ENCODE measurements at regions not wholly inside any gene's neighbourhood (a gene's known extent, or its start where the extent isn't known, plus 50 kb on each side); places are given as distances from the start of the nearest gene placed in this dataset.

DNA sequence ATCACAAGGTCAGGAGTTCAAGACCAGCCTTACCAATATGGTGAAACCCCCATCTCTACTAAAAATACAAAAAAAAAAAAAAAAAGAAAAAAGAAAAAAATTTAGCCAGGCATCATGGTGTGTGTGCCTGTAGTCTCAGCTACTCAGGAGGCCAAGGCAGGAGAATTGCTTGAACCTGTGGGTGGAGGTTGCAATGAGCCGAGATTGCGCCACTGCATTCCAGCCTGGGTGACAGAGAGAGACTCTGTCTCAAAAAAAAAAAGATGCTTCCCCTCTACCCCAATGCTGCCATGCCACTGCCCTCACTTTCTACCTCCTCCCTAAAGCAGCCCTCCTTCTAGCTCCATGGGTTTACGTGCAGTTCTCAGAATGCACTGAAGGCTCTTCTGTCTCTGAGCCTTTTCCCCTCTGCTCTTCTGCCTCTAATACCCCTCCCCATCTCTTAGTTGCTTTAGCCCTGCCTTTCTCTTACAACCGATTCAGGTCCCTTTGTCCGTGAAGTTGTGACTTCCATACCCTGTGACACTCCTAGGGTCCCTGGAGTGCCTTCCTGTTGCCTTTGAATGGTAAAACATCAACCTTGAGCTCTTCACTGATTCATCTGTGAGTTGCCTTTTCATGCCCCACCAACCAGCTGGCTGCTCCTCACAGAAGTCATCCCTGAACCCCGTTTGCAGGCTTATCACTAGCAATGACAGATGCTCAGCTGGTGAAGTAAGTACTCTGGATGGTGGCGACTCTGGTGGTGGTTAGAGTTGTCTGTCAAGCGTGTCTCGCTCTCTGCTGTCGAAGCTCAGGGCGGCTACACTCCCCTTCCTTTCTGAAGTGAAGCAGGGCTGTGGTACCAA lies 234.9 kb downstream of the RHOU start:
- TF ChIP-seq POLR2A (IDR thresholded peaks at IDR 0.05): no peak
- TF ChIP-seq, protein P1, sequence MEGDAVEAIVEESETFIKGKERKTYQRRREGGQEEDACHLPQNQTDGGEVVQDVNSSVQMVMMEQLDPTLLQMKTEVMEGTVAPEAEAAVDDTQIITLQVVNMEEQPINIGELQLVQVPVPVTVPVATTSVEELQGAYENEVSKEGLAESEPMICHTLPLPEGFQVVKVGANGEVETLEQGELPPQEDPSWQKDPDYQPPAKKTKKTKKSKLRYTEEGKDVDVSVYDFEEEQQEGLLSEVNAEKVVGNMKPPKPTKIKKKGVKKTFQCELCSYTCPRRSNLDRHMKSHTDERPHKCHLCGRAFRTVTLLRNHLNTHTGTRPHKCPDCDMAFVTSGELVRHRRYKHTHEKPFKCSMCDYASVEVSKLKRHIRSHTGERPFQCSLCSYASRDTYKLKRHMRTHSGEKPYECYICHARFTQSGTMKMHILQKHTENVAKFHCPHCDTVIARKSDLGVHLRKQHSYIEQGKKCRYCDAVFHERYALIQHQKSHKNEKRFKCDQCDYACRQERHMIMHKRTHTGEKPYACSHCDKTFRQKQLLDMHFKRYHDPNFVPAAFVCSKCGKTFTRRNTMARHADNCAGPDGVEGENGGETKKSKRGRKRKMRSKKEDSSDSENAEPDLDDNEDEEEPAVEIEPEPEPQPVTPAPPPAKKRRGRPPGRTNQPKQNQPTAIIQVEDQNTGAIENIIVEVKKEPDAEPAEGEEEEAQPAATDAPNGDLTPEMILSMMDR (IDR thresholded peaks at IDR 0.05): no peak

All from sigmoid colon (tissue), 3 donors.